ENCODE measurements at regions not wholly inside any gene's neighbourhood (a gene's known extent, or its start where the extent isn't known, plus 50 kb on each side); places are given as distances from the start of the nearest gene placed in this dataset.

DNA sequence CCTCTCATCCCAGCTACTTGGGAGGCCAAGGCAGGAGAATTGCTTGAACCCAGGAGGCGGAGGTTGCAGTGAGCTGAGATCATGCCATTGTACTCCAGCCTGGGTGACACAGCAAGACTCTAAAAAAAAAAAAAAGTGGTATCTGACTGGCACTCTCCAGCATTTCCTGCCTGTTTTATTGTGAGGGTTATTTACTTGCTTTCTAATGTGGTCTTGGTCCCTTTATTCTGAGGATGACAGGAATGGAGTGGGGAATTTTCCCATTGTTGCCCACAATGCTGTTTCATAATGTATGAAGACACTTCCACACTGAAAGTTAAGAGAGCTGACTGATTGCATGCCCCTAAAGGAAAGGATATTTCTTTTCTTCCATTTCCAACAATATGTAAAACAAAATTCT is 286.5 kb upstream of the MTNR1B start:
- H3K4me2 ChIP-seq (ENCODE audit: insufficient read depth, low read length) = no peak overlapping the region
- H3K79me2 ChIP-seq (ENCODE audit: insufficient read depth, low read length) = no peaks in the 10 kb centered on the region
- DNase-seq = no peak
- no peak overlapping the region for H3K4me3 ChIP-seq (ENCODE audit: low read depth in 1 of 2, low read length in 2 of 2)
- H3K4me1 ChIP-seq (ENCODE audit: insufficient read depth, low read length) = peaks cover 13% of the 10 kb centered on the region
- no peaks in the 10 kb centered on the region for H3K36me3 ChIP-seq (ENCODE audit: insufficient read depth, low read length)
- H3K27ac ChIP-seq (ENCODE audit: low read length) = no peak overlapping the region
- ATAC-seq (ENCODE audit: insufficient read depth, low read depth) = no peak
- no peak overlapping the region for H2AFZ ChIP-seq (ENCODE audit: low read depth, low read length)
- H3K27me3 ChIP-seq (ENCODE audit: insufficient read depth, low read length, poor library complexity) = no peaks in the 10 kb centered on the region
- H3K9me3 ChIP-seq (ENCODE audit: insufficient read depth, low read length, severe bottlenecking) = peaks cover 6% of the 10 kb centered on the region
- H3K9ac ChIP-seq (ENCODE audit: low read depth, low read length) = no peak overlapping the region
- no peak for TF ChIP-seq EZH2 (IDR thresholded peaks at IDR 0.05; ENCODE audit: borderline replicate concordance, low read depth, low read length, severe bottlenecking)
- TF ChIP-seq, protein P1, sequence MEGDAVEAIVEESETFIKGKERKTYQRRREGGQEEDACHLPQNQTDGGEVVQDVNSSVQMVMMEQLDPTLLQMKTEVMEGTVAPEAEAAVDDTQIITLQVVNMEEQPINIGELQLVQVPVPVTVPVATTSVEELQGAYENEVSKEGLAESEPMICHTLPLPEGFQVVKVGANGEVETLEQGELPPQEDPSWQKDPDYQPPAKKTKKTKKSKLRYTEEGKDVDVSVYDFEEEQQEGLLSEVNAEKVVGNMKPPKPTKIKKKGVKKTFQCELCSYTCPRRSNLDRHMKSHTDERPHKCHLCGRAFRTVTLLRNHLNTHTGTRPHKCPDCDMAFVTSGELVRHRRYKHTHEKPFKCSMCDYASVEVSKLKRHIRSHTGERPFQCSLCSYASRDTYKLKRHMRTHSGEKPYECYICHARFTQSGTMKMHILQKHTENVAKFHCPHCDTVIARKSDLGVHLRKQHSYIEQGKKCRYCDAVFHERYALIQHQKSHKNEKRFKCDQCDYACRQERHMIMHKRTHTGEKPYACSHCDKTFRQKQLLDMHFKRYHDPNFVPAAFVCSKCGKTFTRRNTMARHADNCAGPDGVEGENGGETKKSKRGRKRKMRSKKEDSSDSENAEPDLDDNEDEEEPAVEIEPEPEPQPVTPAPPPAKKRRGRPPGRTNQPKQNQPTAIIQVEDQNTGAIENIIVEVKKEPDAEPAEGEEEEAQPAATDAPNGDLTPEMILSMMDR (IDR thresholded peaks at IDR 0.05; ENCODE audit: borderline replicate concordance, extremely low read depth, low read length, poor library complexity, severe bottlenecking) = no peak
- H4K20me1 ChIP-seq (ENCODE audit: insufficient read depth, low read length) = no peaks in the 10 kb centered on the region

DNA sequence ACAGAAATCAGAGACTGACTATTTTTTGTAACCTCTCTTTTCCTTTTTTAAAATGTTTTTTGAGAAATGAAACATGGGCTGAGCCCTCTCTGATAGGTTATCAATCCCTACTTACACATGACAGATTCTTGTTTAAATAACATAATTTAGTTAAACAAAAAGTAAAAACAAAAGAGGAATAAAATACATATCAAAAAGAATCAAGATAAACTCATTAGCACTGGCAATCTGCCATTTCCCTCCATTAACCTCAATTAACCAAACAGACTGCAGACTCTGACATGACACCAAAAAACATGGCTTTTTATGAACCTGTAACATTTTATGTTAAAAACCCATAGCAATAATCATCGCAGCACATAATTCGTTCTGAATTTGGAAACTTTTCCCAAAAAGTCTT is 284.4 kb upstream of the MTNR1B start:
- ATAC-seq (ENCODE audit: insufficient read depth, low read depth) = no peak
- TF ChIP-seq, protein P1 (IDR thresholded peaks at IDR 0.05; ENCODE audit: borderline replicate concordance, extremely low read depth, low read length, poor library complexity, severe bottlenecking) = no peak
- no peak for TF ChIP-seq EZH2 (IDR thresholded peaks at IDR 0.05; ENCODE audit: borderline replicate concordance, low read depth, low read length, severe bottlenecking)
- Histone ChIP-seq H3K4me3 (ENCODE audit: low read depth in 1 of 2, low read length in 2 of 2) (no peak overlapping the region), H3K36me3 (ENCODE audit: insufficient read depth, low read length) (no peaks in the 10 kb centered on the region), H4K20me1 (ENCODE audit: insufficient read depth, low read length) (no peaks in the 10 kb centered on the region), H3K27ac (ENCODE audit: low read length) (no peak overlapping the region), H3K9me3 (ENCODE audit: insufficient read depth, low read length, severe bottlenecking) (no peaks in the 10 kb centered on the region), H3K4me2 (ENCODE audit: insufficient read depth, low read length) (no peak overlapping the region), H3K4me1 (ENCODE audit: insufficient read depth, low read length) (peaks cover 13% of the 10 kb centered on the region), H3K79me2 (ENCODE audit: insufficient read depth, low read length) (no peaks in the 10 kb centered on the region), H3K9ac (ENCODE audit: low read depth, low read length) (no peak overlapping the region), H2AFZ (ENCODE audit: low read depth, low read length) (no peak overlapping the region), H3K27me3 (ENCODE audit: insufficient read depth, low read length, poor library complexity) (no peaks in the 10 kb centered on the region)
- DNase-seq = no peak

DNA sequence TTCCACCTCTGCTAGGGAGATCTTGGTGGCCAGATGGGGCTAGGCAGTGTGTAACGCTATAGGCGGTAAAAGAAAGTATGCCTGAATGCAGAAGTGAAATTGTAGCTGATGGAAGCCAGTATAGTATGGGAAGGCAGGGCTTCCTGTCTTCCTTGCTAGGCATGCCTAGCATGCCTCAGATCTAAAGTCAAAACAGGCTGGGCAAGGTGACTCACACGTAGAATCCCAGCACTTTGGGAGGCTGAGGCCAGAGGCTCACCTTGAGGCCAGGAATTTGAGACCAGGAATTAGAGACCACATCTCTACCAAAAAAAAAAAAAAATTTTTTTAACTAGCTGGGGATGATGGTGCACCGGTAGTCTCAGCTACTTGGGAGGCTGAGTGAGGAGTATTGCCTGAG is 281.7 kb upstream of the MTNR1B start:
- Histone ChIP-seq H3K9me3 (ENCODE audit: insufficient read depth, low read length, severe bottlenecking) (no peaks in the 10 kb centered on the region), H4K20me1 (ENCODE audit: insufficient read depth, low read length) (no peaks in the 10 kb centered on the region), H3K27ac (ENCODE audit: low read length) (no peak overlapping the region), H3K27me3 (ENCODE audit: insufficient read depth, low read length, poor library complexity) (no peaks in the 10 kb centered on the region), H3K4me3 (ENCODE audit: low read depth in 1 of 2, low read length in 2 of 2) (no peak overlapping the region), H3K4me2 (ENCODE audit: insufficient read depth, low read length) (no peak overlapping the region), H3K36me3 (ENCODE audit: insufficient read depth, low read length) (no peaks in the 10 kb centered on the region), H3K4me1 (ENCODE audit: insufficient read depth, low read length) (no peaks in the 10 kb centered on the region), H3K9ac (ENCODE audit: low read depth, low read length) (no peak overlapping the region), H2AFZ (ENCODE audit: low read depth, low read length) (no peak overlapping the region), H3K79me2 (ENCODE audit: insufficient read depth, low read length) (no peaks in the 10 kb centered on the region)
- DNase-seq = no peak
- no peak for ATAC-seq (ENCODE audit: insufficient read depth, low read depth)
- TF ChIP-seq EZH2 (IDR thresholded peaks at IDR 0.05; ENCODE audit: borderline replicate concordance, low read depth, low read length, severe bottlenecking) = no peak
- TF ChIP-seq, protein P1 (IDR thresholded peaks at IDR 0.05; ENCODE audit: borderline replicate concordance, extremely low read depth, low read length, poor library complexity, severe bottlenecking) = no peak

DNA sequence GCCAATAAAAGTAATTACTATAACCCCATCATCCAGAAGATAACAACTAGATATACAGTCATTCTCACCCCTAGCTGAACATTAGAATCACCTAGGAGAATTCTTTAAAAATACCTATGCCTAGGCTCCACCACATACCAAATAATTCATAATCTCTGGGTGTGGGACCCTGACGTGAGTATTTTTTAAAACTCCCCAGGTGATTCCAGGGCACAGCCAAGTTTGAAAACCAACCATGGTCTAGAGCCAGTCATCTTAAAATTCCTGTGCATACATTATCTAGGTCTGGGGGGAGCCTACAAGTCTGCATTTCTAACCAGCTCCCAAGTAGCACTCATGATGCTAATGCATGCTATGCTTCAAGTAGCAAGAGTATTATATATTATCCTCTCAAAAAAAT is 281.0 kb upstream of the MTNR1B start:
- H3K36me3 ChIP-seq (ENCODE audit: insufficient read depth, low read length) = no peaks in the 10 kb centered on the region
- H4K20me1 ChIP-seq (ENCODE audit: insufficient read depth, low read length) = no peaks in the 10 kb centered on the region
- ATAC-seq (ENCODE audit: insufficient read depth, low read depth) (no peak), DNase-seq (no peak)
- no peak overlapping the region for H3K27ac ChIP-seq (ENCODE audit: low read length)
- H3K79me2 ChIP-seq (ENCODE audit: insufficient read depth, low read length) = no peaks in the 10 kb centered on the region
- H3K4me1 ChIP-seq (ENCODE audit: insufficient read depth, low read length) = no peaks in the 10 kb centered on the region
- no peaks in the 10 kb centered on the region for H3K9me3 ChIP-seq (ENCODE audit: insufficient read depth, low read length, severe bottlenecking)
- TF ChIP-seq, protein P1 (IDR thresholded peaks at IDR 0.05; ENCODE audit: borderline replicate concordance, extremely low read depth, low read length, poor library complexity, severe bottlenecking) = no peak
- no peak for TF ChIP-seq EZH2 (IDR thresholded peaks at IDR 0.05; ENCODE audit: borderline replicate concordance, low read depth, low read length, severe bottlenecking)
- no peak overlapping the region for H3K4me3 ChIP-seq (ENCODE audit: low read depth in 1 of 2, low read length in 2 of 2)
- no peaks in the 10 kb centered on the region for H3K27me3 ChIP-seq (ENCODE audit: insufficient read depth, low read length, poor library complexity)
- no peak overlapping the region for H3K4me2 ChIP-seq (ENCODE audit: insufficient read depth, low read length)
- H3K9ac ChIP-seq (ENCODE audit: low read depth, low read length) = no peak overlapping the region
- no peak overlapping the region for H2AFZ ChIP-seq (ENCODE audit: low read depth, low read length)
